MG63 (cell line): ENCODE measurements at regions not wholly inside any gene's neighbourhood (a gene's known extent, or its start where the extent isn't known, plus 50 kb on each side); places are given as distances from the start of the nearest gene placed in this dataset.

Experiments
- DNase-seq: peaks from one replicate; pipeline ENCODE4 v3.0.0-alpha.2; 2020
- H3K27me3 ChIP-seq: fragments of 250-450 bp; sonication (Bioruptor Pico); 2 replicates; pipeline ENCODE4 v1.5.1; 2020; ENCODE audit warnings: mild to moderate bottlenecking, moderate library complexity
- H3K36me3 ChIP-seq: fragments of 250-450 bp; sonication (Bioruptor Pico); 2 replicates; pipeline ENCODE4 v1.5.1; 2020; ENCODE audit warnings: mild to moderate bottlenecking, moderate library complexity
- H3K4me3 ChIP-seq: fragments of 250-450 bp; sonication (Bioruptor Pico); 2 replicates; pipeline ENCODE4 v1.5.1; 2020; ENCODE audit warnings: mild to moderate bottlenecking, moderate library complexity
- H3K9me3 ChIP-seq: fragments of 250-450 bp; sonication (Bioruptor Pico); 2 replicates; pipeline ENCODE4 v1.5.1; 2020; ENCODE audit warnings: mild to moderate bottlenecking, moderate library complexity

DNA sequence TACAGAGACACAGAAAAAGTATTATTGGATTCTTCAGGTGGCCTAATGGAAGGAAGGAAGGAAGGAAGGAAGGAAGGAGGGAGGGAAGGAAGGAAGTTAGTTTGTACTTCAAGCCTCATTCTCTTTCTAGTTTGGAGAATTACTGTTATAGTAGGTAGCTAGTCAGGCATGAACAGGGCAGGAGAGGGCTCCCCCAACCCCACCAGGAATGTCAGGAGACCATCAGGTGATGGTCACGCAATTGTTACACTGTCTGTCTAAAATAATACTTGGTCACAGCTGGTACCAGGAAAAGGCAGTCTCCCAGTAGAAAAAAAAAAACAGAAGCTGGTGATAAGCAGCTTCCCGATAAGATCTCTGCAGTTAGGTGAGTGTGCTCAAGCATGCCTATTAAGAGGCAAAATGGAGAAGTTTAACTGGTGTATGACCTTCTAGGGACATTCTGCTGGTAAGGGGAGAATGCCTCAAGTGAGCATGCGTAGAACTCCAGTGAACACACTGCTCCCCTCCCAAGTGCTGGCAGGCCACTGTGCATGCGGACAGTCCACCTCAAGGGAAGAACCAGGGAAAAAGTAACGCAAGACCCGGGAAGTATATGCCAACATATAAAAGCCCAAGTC is 358.4 kb upstream of the SOX5 start:
- DNase-seq = no peak
- Histone ChIP-seq H3K4me3 (no peak overlapping the region), H3K36me3 (no peaks in the 10 kb centered on the region), H3K9me3 (no peaks in the 10 kb centered on the region), H3K27me3 (no peaks in the 10 kb centered on the region)

DNA sequence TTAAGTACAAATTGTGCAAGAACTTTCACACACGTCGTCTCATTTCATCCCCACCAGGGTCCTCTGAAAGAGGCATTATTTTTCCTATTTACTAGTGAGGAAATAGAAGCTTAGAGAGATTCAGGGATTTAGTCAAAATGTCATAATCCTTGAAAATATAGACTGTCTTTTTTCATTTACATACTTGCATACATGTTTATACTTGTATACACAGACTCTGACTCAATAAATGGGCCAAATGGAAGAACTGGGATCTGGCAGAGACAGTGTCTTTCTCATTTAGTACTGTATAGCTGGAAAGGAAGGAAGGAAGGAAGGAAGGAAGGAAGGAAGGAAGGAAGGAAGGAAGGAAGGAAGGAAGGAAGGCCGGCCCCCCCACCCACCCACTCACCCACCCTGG is 357.7 kb upstream of the SOX5 start:
- no peaks in the 10 kb centered on the region for H3K9me3 ChIP-seq
- no peak for DNase-seq
- H3K4me3 ChIP-seq = no peak overlapping the region
- no peaks in the 10 kb centered on the region for H3K36me3 ChIP-seq
- no peaks in the 10 kb centered on the region for H3K27me3 ChIP-seq

DNA sequence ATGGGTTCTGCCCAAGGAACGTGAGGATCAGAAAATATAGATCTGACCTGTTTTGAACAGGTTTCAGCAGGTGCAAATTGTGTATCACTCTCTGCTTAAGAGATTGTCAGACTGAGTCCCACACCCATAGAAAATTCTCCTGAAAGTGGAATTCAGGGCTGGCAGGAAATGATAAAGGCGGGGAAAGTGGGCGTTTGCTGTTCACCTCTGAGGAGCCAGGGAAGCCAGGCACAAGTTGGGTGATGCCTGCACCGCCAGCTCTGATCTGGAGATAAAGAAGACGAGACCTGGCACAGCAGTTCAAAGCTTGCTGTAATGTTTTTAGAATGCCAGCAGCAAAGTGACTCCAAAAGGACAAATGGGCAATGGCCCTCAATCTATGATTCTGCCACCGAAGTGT is 356.5 kb upstream of the SOX5 start:
- Histone ChIP-seq H3K27me3 (no peaks in the 10 kb centered on the region), H3K9me3 (no peaks in the 10 kb centered on the region), H3K36me3 (no peaks in the 10 kb centered on the region), H3K4me3 (no peak overlapping the region)
- no peak for DNase-seq

DNA sequence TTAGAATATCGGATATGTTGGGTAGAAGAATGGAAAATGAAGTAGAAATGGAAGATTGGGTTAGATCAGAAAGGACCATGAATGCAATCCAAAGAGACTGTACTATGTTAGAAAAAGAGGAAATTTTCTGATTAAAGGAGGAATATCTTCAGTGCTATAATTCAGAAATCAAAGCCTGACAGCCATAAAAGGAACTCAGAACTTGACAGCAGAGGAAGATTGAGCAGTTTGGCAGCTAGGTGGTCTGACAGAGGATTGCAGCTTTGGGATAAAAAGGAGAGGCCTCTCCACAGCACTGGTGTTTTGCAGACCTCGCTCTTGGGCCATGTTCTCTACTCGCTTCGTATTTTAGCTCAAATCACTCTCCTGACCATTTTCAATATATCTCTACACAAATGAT is 354.8 kb upstream of the SOX5 start:
- H3K9me3 ChIP-seq = no peaks in the 10 kb centered on the region
- no peak overlapping the region for H3K4me3 ChIP-seq
- no peak for DNase-seq
- no peaks in the 10 kb centered on the region for H3K27me3 ChIP-seq
- no peaks in the 10 kb centered on the region for H3K36me3 ChIP-seq

DNA sequence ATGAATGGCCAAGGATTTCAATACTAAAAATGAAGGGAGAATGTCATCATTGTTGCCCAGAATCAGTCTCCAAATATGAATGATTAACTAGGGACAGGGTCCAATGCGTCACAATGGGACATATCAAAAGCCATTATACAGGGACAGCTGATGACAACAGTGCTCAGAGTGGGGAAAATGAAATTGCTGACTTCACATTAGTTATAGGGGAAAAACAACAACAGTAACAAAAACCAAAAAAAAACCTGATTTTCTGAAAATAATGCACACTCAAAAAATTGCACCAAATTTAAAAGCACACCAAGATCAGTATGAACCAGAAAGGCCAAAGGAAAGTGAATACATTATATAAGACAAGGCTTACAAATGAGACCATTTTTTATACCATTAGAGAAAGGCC is 353.2 kb upstream of the SOX5 start:
- no peak overlapping the region for H3K4me3 ChIP-seq
- H3K36me3 ChIP-seq = no peaks in the 10 kb centered on the region
- DNase-seq = no peak
- H3K27me3 ChIP-seq = no peaks in the 10 kb centered on the region
- no peaks in the 10 kb centered on the region for H3K9me3 ChIP-seq

DNA sequence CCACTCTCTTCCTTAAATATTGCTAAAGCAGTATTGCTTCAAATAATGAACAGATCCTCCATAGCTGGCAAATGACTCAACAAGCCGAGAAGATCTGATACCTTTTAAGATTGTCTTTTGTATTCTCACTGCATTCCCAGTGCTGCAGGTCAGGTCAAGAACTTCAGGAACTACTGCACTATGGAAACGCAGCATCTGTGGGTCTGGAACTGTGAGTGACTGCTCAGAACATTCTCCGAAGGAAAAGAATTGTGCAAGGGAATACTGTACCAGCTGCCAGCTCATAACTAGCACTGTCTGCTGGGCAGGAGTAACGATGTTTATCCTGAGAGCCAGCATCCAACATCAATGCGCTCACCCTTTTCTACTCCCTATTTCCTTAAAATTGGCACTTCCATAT is 348.0 kb upstream of the SOX5 start:
- Histone ChIP-seq H3K27me3 (no peaks in the 10 kb centered on the region), H3K36me3 (no peaks in the 10 kb centered on the region), H3K9me3 (no peaks in the 10 kb centered on the region), H3K4me3 (no peak overlapping the region)
- DNase-seq = no peak

DNA sequence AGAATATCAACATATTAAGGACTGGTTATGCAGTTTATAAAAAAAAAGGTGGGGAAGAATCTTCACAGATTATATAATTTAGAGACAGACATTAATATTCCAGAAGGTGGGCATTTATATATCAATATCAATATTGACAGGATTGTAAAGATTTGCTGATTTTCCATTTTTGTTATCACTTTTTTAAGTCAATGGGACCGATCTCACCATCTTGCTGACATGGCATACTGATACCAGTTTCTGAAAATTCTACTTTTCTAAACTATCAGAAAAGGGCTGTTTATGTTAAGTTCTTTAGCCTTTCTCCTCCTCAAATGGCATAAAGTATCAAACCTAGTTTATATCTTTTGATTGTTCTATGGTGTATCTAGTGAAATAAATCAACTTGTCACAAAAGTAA is 344.1 kb upstream of the SOX5 start:
- Histone ChIP-seq H3K4me3 (no peak overlapping the region), H3K27me3 (no peaks in the 10 kb centered on the region), H3K36me3 (no peaks in the 10 kb centered on the region), H3K9me3 (no peaks in the 10 kb centered on the region)
- no peak for DNase-seq

DNA sequence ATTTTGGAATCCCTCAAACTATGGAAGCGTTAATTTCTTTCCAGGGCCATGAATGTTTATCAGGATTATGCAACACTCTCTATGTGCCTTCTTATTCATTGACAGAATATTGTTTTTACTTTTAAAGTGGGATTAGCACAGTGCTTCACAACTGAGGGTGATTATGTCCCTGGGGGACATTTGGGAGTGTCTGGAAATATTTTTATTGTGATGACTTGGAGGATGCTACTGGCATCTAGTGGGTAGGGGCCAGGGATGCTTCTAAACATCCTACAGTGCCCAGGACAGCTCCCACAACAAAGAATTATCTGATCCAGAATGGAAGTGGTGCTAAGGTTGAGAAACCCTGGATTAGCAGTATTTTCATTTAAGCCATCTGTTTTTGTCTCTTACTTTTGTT is 338.5 kb upstream of the SOX5 start:
- no peaks in the 10 kb centered on the region for H3K36me3 ChIP-seq

DNA sequence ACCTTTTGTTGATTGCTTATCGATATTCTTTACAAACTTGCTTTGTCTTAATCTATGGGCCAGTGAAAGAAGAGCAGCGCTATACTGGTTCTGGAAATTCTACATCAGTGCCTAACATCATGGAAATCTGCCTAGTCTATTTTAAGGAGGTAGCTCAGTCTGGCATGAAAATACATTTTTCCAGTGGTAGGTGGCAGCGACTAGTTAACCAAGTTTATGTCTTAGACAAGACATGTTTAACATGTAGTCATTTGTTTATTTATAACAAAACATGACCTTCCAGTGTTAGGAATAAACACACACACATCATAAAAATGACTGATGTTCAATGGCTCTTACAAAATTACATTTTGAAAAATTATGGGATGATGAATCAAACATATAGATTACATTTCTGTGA is 336.0 kb upstream of the SOX5 start:
- H3K27me3 ChIP-seq = no peaks in the 10 kb centered on the region
- no peak overlapping the region for H3K4me3 ChIP-seq
- H3K36me3 ChIP-seq = no peaks in the 10 kb centered on the region
- peak; percentile 31 for DNase-seq
- H3K9me3 ChIP-seq = no peaks in the 10 kb centered on the region

More for the DNA sequence above, 338.5 kb upstream of the SOX5 start:
- Histone ChIP-seq H3K27me3 (no peaks in the 10 kb centered on the region), H3K4me3 (no peak overlapping the region), H3K9me3 (no peaks in the 10 kb centered on the region)
- DNase-seq = no peak

DNA sequence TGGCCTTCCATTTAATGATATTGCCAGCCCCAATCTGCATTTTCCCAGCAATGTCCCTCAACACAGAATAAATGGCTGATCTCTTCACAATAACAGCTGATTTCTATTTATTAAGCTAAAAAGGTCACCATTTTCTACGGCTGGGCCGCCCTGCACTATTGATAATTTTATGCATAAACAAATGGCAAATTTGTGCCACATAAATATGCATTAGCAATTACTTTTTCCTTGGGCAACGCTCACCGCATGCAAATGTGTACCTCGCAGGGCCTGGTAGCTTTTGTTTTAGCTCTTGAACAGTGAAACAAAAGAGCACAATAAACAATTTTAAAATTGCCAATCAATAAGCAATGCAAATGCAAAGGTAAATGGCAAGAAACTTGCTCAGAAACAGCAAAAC is 331.9 kb upstream of the SOX5 start:
- Histone ChIP-seq H3K27me3 (no peaks in the 10 kb centered on the region), H3K4me3 (no peak overlapping the region)

DNA sequence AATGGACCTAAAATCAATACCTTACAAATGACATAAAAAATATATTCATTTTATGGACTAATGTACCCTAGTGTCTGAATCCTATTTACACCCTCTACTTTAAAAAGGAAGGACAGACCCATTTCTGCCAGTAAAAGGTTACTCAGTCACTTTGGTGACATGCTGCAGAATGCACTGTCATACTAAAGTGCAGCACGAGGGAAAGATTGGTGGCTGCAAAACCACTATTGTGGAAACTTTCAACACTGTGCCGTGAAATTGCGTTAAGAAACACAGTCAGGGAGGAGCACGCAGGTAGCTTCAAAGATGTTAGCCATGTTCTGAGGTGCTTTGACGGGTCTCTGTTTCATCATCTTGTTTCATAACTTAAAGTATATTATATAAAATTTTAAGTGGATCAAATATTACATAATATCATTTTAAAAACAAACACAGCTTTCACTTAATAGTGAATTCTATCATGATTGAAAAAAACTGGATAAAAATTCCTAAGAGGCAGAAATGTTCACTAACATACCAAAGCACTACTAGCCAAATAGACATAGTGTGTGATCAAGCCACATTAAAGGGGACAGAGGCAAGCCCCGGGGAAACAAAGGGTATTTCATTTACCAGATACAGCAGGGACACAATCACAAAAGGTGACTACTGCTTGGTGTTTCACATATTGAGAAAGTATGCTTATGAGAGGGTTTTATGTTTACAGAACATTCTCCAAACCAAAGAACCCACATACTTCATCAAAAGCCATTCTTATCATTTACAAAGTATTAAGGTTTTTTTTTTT is 330.8 kb upstream of the SOX5 start:
- no peaks in the 10 kb centered on the region for H3K36me3 ChIP-seq
- no peaks in the 10 kb centered on the region for H3K9me3 ChIP-seq
- no peak for DNase-seq
- no peaks in the 10 kb centered on the region for H3K27me3 ChIP-seq
- no peak overlapping the region for H3K4me3 ChIP-seq

More for the DNA sequence above, 331.9 kb upstream of the SOX5 start:
- no peak for DNase-seq
- H3K36me3 ChIP-seq = no peaks in the 10 kb centered on the region
- H3K9me3 ChIP-seq = no peaks in the 10 kb centered on the region

DNA sequence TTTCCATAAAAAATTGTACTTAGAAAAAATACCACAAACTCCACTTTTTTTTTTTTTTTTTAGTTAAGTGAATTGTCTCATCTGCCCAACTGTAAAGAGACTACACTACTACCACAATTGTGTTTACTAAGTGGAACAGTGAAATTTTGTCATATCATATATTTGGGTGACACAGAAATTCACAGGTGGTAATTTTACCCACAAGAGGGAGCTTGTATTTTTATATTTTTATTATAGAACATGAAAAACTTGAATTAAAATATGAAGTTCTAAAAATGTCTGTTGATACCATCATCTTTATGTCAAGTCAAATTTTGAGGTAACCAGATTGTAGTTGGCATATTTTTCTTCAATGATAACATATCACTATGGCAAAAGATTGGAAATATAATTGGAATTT is 329.4 kb upstream of the SOX5 start:
- Histone ChIP-seq H3K9me3 (no peaks in the 10 kb centered on the region), H3K27me3 (no peaks in the 10 kb centered on the region), H3K4me3 (no peak overlapping the region), H3K36me3 (no peaks in the 10 kb centered on the region)
- DNase-seq = no peak

DNA sequence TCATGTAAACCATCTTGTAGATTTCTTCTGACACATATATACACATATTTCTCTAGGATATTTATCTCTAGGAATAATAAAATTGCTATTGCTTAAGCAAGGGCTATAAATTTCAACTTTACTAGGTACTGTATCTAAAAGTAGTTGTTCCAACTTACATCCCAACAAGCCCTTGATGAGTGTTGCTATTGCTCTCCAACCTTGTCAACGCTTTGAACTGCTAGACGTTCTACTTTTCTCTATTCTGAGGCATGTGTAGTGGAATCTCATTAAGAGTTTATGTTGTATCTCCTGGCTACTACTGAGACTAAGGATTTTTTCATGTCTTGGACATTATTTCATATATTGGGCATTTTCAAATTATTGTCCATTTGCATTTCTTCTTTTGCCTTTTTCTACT is 321.5 kb upstream of the SOX5 start:
- Histone ChIP-seq H3K4me3 (no peak overlapping the region), H3K27me3 (no peaks in the 10 kb centered on the region), H3K36me3 (no peaks in the 10 kb centered on the region), H3K9me3 (no peaks in the 10 kb centered on the region)
- no peak for DNase-seq

DNA sequence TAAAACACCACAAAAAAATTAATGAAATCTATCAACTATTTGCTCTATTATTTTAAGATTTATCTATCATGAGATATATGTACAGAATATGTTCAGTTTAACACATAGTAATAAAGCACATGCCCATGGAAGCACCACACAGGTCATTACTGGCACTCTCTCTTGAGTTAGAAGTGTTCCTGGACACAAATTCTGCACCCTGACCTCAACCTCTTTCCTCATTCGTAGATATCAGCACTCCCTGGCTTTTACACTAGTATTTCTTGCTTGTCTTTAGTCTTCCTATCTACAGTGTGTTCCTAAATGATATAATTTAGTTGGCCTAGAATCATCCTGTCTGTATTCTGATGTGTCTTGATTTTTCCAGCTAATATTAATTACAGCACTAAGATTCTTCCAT is 321.0 kb upstream of the SOX5 start:
- Histone ChIP-seq H3K4me3 (no peak overlapping the region), H3K27me3 (no peaks in the 10 kb centered on the region)
- no peak for DNase-seq

DNA sequence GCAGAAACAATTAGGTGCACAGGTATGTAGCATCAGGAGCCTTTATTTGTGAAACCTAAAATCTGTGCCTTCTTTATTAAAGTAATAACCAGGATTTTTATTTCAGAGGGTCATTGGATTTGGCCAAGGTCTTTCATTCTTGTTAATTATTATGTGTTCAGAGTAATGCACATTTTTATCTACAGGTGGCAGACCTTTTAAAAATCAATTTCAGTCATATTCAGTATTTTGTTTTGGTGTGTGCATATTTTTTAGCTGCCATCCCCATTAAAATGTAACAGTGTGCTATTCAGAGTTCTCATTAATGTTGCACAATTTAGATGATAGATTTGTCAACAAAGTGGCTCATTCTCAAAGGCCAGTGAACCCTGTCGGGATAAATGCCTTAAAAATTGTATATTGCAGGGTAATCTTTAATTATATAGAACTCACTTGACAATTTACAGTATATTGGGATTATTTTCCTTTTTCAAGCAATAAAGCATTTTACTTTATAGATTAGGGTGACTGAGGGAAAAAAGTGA is 319.3 kb upstream of the SOX5 start:
- Histone ChIP-seq H3K9me3 (no peaks in the 10 kb centered on the region), H3K27me3 (no peaks in the 10 kb centered on the region), H3K36me3 (no peaks in the 10 kb centered on the region), H3K4me3 (no peak overlapping the region)
- DNase-seq = no peak

More for the DNA sequence above, 321.0 kb upstream of the SOX5 start:
- Histone ChIP-seq H3K9me3 (no peaks in the 10 kb centered on the region), H3K36me3 (no peaks in the 10 kb centered on the region)

DNA sequence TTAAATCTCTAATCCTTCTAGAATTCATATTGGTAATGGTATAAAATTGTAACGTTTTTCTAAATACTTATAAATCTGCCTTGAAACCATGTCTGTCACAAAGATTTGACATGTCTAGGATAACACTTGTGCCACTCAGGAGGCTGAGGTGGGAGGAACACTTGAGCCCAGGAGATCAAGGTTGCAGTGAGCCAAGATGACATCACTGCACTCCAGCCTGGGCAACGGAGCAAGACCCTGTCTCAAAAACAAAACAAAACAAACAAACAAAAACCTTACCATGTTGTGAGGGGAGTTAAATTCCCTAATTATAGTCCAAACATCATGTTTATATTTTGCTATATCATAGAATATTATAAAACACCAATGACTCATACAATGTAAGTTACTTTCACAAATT is 317.5 kb upstream of the SOX5 start:
- no peak for DNase-seq
- Histone ChIP-seq H3K36me3 (no peaks in the 10 kb centered on the region), H3K9me3 (no peaks in the 10 kb centered on the region), H3K27me3 (no peaks in the 10 kb centered on the region), H3K4me3 (no peak overlapping the region)

DNA sequence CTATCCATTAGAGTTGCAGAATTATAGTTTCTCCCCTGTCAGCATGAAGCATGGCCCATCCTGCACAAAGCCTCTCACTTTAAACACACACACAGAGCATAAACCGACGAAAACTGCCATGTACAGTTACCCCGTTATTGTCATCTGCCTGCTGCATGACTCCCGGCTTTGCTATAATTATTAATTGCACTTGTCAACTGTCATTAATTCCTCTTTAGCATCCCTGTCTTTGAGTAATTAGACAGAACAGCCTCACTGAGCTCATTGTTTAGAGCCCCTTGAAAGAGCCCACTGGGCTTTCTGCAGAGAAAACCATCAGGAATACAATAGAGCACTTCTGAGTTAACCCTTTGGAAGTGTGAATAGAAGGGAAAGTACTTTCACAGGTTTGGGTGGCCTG is 307.2 kb upstream of the SOX5 start:
- no peaks in the 10 kb centered on the region for H3K36me3 ChIP-seq
- no peak overlapping the region for H3K4me3 ChIP-seq
- no peak for DNase-seq
- H3K27me3 ChIP-seq = no peaks in the 10 kb centered on the region
- H3K9me3 ChIP-seq = no peaks in the 10 kb centered on the region
